ENCODE measurements at regions not wholly inside any gene's neighbourhood (a gene's known extent, or its start where the extent isn't known, plus 50 kb on each side); places are given as distances from the start of the nearest gene placed in this dataset.
"Not testable (repeated sequence)": the region's sequence is repeated elsewhere in the genome, so short reads cannot be mapped to it uniquely, and the experiment has no call there.

- no peak for FAIRE-seq
- no peaks in the 10 kb centered on the region for H3K36me3 ChIP-seq (ENCODE audit: control insufficient read depth in 2 of 3, insufficient read depth in 3 of 3, low read length in 3 of 3)
Measured at GRCh38 chr1:213596729-213597128, 391.0 kb upstream of the PROX1 start.

GRCh38 chr1:213598263-213598662 is 389.5 kb upstream of the PROX1 start:
- intact Hi-C loops (cut with DNase I), result no loop called here
- DNase-seq, result no peak
- FAIRE-seq, result no peak
- H3K9me3 ChIP-seq (ENCODE audit: control insufficient read depth in 2 of 3, insufficient read depth in 1 of 3, low read length in 3 of 3), result no peaks in the 10 kb centered on the region
- no peaks in the 10 kb centered on the region for H3K36me3 ChIP-seq (ENCODE audit: control insufficient read depth in 2 of 3, insufficient read depth in 3 of 3, low read length in 3 of 3)
- no peak overlapping the region for H3K9ac ChIP-seq (ENCODE audit: low read length in 3 of 3)
- no peak overlapping the region for H3K4me3 ChIP-seq (ENCODE audit: low read length in 3 of 3)
- H3K27ac ChIP-seq (ENCODE audit: low read depth in 2 of 2, low read length in 2 of 2), result no peak overlapping the region
- H3K4me1 ChIP-seq (ENCODE audit: control insufficient read depth in 2 of 3, insufficient read depth in 2 of 3, low read depth in 1 of 3, low read length in 3 of 3), result no peaks in the 10 kb centered on the region
- TF ChIP-seq CTCF (IDR thresholded peaks at IDR 0.05; ENCODE audit: borderline replicate concordance, extremely low read depth, insufficient read depth), result no peak
- no peaks in the 10 kb centered on the region for H3K27me3 ChIP-seq (ENCODE audit: control insufficient read depth, insufficient read depth, low read length)

More at GRCh38 chr1:213596729-213597128, 391.0 kb upstream of the PROX1 start:
- TF ChIP-seq CTCF (IDR thresholded peaks at IDR 0.05; ENCODE audit: borderline replicate concordance, extremely low read depth, insufficient read depth), result no peak
- Histone ChIP-seq H3K27ac (ENCODE audit: low read depth in 2 of 2, low read length in 2 of 2) (no peak overlapping the region), H3K9me3 (ENCODE audit: control insufficient read depth in 2 of 3, insufficient read depth in 1 of 3, low read length in 3 of 3) (no peaks in the 10 kb centered on the region), H3K27me3 (ENCODE audit: control insufficient read depth, insufficient read depth, low read length) (no peaks in the 10 kb centered on the region), H3K9ac (ENCODE audit: low read length in 3 of 3) (no peak overlapping the region), H3K4me3 (ENCODE audit: low read length in 3 of 3) (no peak overlapping the region), H3K4me1 (ENCODE audit: control insufficient read depth in 2 of 3, insufficient read depth in 2 of 3, low read depth in 1 of 3, low read length in 3 of 3) (no peaks in the 10 kb centered on the region)
- intact Hi-C loops (cut with DNase I), result no loop called here
- DNase-seq, result no peak

GRCh38 chr1:213600879-213601278 is 386.9 kb upstream of the PROX1 start:
- H3K4me1 ChIP-seq (ENCODE audit: control insufficient read depth in 2 of 3, insufficient read depth in 2 of 3, low read depth in 1 of 3, low read length in 3 of 3), result no peaks in the 10 kb centered on the region
- no peak overlapping the region for H3K27ac ChIP-seq (ENCODE audit: low read depth in 2 of 2, low read length in 2 of 2)
- no peak overlapping the region for H3K9ac ChIP-seq (ENCODE audit: low read length in 3 of 3)
- H3K4me3 ChIP-seq (ENCODE audit: low read length in 3 of 3), result no peak overlapping the region
- H3K9me3 ChIP-seq (ENCODE audit: control insufficient read depth in 2 of 3, insufficient read depth in 1 of 3, low read length in 3 of 3), result no peaks in the 10 kb centered on the region
- H3K27me3 ChIP-seq (ENCODE audit: control insufficient read depth, insufficient read depth, low read length), result no peaks in the 10 kb centered on the region
- intact Hi-C loops (cut with DNase I), result no loop called here
- no peak for FAIRE-seq
- TF ChIP-seq CTCF (IDR thresholded peaks at IDR 0.05; ENCODE audit: borderline replicate concordance, extremely low read depth, insufficient read depth), result no peak
- DNase-seq, result no peak
- no peaks in the 10 kb centered on the region for H3K36me3 ChIP-seq (ENCODE audit: control insufficient read depth in 2 of 3, insufficient read depth in 3 of 3, low read length in 3 of 3)

GRCh38 chr1:213601705-213602104 is 386.1 kb upstream of the PROX1 start:
- H3K9ac ChIP-seq (ENCODE audit: low read length in 3 of 3); intact Hi-C loops (cut with DNase I); H3K4me1 ChIP-seq (ENCODE audit: control insufficient read depth in 2 of 3, insufficient read depth in 2 of 3, low read depth in 1 of 3, low read length in 3 of 3); H3K27me3 ChIP-seq (ENCODE audit: control insufficient read depth, insufficient read depth, low read length); H3K9me3 ChIP-seq (ENCODE audit: control insufficient read depth in 2 of 3, insufficient read depth in 1 of 3, low read length in 3 of 3); DNase-seq; H3K27ac ChIP-seq (ENCODE audit: low read depth in 2 of 2, low read length in 2 of 2); H3K36me3 ChIP-seq (ENCODE audit: control insufficient read depth in 2 of 3, insufficient read depth in 3 of 3, low read length in 3 of 3); H3K4me3 ChIP-seq (ENCODE audit: low read length in 3 of 3); FAIRE-seq: not testable (repeated sequence)

Measured in kidney (tissue), 13 donors.